Mucosa of descending colon (tissue), 3 donors: ENCODE measurements at regions not wholly inside any gene's neighbourhood (a gene's known extent, or its start where the extent isn't known, plus 50 kb on each side); places are given as distances from the start of the nearest gene placed in this dataset.

Experiments used
- ATAC-seq: fragments of 200-7000 bp; cut with Tn5 transposase; one replicate; pipeline ENCODE4 v1.9.1; 2020; ENCODE audit warnings: mild to moderate bottlenecking, moderate library complexity
- DNase-seq, 3 donors: peaks; one replicate each; pipeline ENCODE4 v3.0.0-alpha.2; 2020
- H3K36me3 ChIP-seq: fragments of 200-600 bp; one replicate; pipeline ENCODE4 v1.8.0; 2021; ENCODE audit warnings: low read depth, mild to moderate bottlenecking
- H3K4me1 ChIP-seq: fragments of 200-600 bp; one replicate; pipeline ENCODE4 v1.8.0; 2021; ENCODE audit warnings: low read depth, mild to moderate bottlenecking
- H3K4me3 ChIP-seq: fragments of 200-600 bp; one replicate; pipeline ENCODE4 v1.8.0; 2021; ENCODE audit warnings: mild to moderate bottlenecking
- H3K9me3 ChIP-seq: fragments of 200-600 bp; one replicate; pipeline ENCODE4 v1.8.0; 2021; ENCODE audit warnings: mild to moderate bottlenecking
- CTCF ChIP-seq: fragments of 200-600 bp; IDR thresholded peaks from one replicate; pipeline ENCODE4 v1.8.0; 2022; ENCODE audit warnings: antibody characterized with exemption, mild to moderate bottlenecking
- intact Hi-C, 2 donors: fragments of 100-400 bp; cut with DNase I in 1 of 2; cut with micrococcal nuclease in 1 of 2; formaldehyde crosslinking; loops; one replicate each; pipeline versions ENCODE4 v1.11.0 to v1.11.1; 2022; cut with DNase I, micrococcal nuclease
- donor health status: DM: no; HTN: no; CAD: no; lungs with moderate emphysema.
- donor health status: DM: no; HTN: no; CAD: no.
- donor health status: DM: no; HTN: yes; CAD: no.

GRCh38 chr19:28521614-28522544 is 691.1 kb downstream of the UQCRFS1 start:
- TF ChIP-seq CTCF = no peak
- intact Hi-C loops = no loop called here

GRCh38 chr19:28520998-28521568 is 691.9 kb downstream of the UQCRFS1 start:
- H3K9me3 ChIP-seq = no peaks in the 10 kb centered on the region
- no peak for TF ChIP-seq CTCF
- intact Hi-C loops = no loop called here
- H3K4me1 ChIP-seq = no peaks in the 10 kb centered on the region
- DNase-seq = no peak
- H3K4me3 ChIP-seq = no peak overlapping the region
- H3K36me3 ChIP-seq = no peaks in the 10 kb centered on the region
- no peak for ATAC-seq

More at GRCh38 chr19:28521614-28522544, 691.1 kb downstream of the UQCRFS1 start:
- H3K36me3 ChIP-seq = no peaks in the 10 kb centered on the region
- ATAC-seq = no peak
- H3K4me1 ChIP-seq = no peaks in the 10 kb centered on the region
- DNase-seq = no peak
- H3K9me3 ChIP-seq = no peaks in the 10 kb centered on the region
- H3K4me3 ChIP-seq = no peak overlapping the region

GRCh38 chr19:28519952-28520861 is 692.7 kb downstream of the UQCRFS1 start:
- DNase-seq (no peak), ATAC-seq (no peak)
- Histone ChIP-seq H3K4me3 (no peak overlapping the region), H3K9me3 (no peaks in the 10 kb centered on the region), H3K4me1 (no peaks in the 10 kb centered on the region), H3K36me3 (no peaks in the 10 kb centered on the region)
- intact Hi-C loops = no loop called here
- TF ChIP-seq CTCF = no peak

GRCh38 chr19:28519218-28519779 is 693.7 kb downstream of the UQCRFS1 start:
- ATAC-seq (no peak), DNase-seq (no peak)
- no peaks in the 10 kb centered on the region for H3K4me1 ChIP-seq
- H3K36me3 ChIP-seq = no peaks in the 10 kb centered on the region
- intact Hi-C loops = no loop called here
- no peak for TF ChIP-seq CTCF
- H3K4me3 ChIP-seq = no peak overlapping the region
- H3K9me3 ChIP-seq = no peaks in the 10 kb centered on the region

GRCh38 chr19:28516415-28516872 is 696.5 kb downstream of the UQCRFS1 start:
- Histone ChIP-seq H3K4me3 (no peak overlapping the region), H3K9me3 (no peaks in the 10 kb centered on the region), H3K36me3 (no peaks in the 10 kb centered on the region), H3K4me1 (no peaks in the 10 kb centered on the region)
- no peak for TF ChIP-seq CTCF
- DNase-seq = no peak
- ATAC-seq = no peak
- intact Hi-C loops = no loop called here
